Neural cell (in vitro differentiated cells): ENCODE measurements at regions not wholly inside any gene's neighbourhood (a gene's known extent, or its start where the extent isn't known, plus 50 kb on each side); places are given as distances from the start of the nearest gene placed in this dataset.

Source experiments
- H2AFZ ChIP-seq: fragments of 200-600, 300-800 bp; sonication (generic), shearing (Covaris generic); 2 replicates; pipeline ENCODE4 v1.6.0; 2014; ENCODE audit warnings: low read depth, mild to moderate bottlenecking, antibody characterized with exemption, low read length, moderate library complexity
- H3F3A ChIP-seq: fragments of 200-600 bp; shearing (Covaris generic); 2 replicates; pipeline ENCODE4 v1.6.1; 2016; ENCODE audit warnings: mild to moderate bottlenecking, moderate library complexity, mixed read lengths, antibody characterized with exemption, low read length; ENCODE audit not compliant: insufficient read depth, poor library complexity, severe bottlenecking
- H3K27ac ChIP-seq: fragments of 200-600, 300-800 bp; sonication (generic), shearing (Covaris generic); 2 replicates; pipeline ENCODE4 v1.5.1; 2014; ENCODE audit warnings: mild to moderate bottlenecking, low read length, moderate library complexity
- H3K27me3 ChIP-seq: fragments of 300-800, 200-600 bp; sonication (generic), shearing (Covaris generic); 2 replicates; pipeline ENCODE4 v1.6.0; 2014; ENCODE audit warnings: mild to moderate bottlenecking, low read depth, low read length, moderate library complexity; ENCODE audit not compliant: insufficient read depth
- H3K36me3 ChIP-seq: fragments of 300-800, 200-600 bp; sonication (generic), shearing (Covaris generic); 2 replicates; pipeline ENCODE4 v1.5.1; 2014; ENCODE audit warnings: mild to moderate bottlenecking, antibody characterized with exemption, low read length, moderate library complexity; ENCODE audit not compliant: insufficient read depth
- H3K4me2 ChIP-seq: fragments of 300-800, 200-600 bp; sonication (generic), shearing (Covaris generic); 2 replicates; pipeline ENCODE4 v1.6.0; 2014; ENCODE audit warnings: mild to moderate bottlenecking, low read length
- H3K4me3 ChIP-seq: fragments of 300-800, 200-600 bp; sonication (generic), shearing (Covaris generic); 2 replicates; pipeline ENCODE4 v1.5.1; 2014; ENCODE audit warnings: mild to moderate bottlenecking, low read length, moderate library complexity
- H3K79me2 ChIP-seq: fragments of 200-600 bp; shearing (Covaris generic); replicated peaks from 2 replicates; pipeline ENCODE4 v1.6.0; 2014; ENCODE audit warnings: mild to moderate bottlenecking, low read length, moderate library complexity; ENCODE audit not compliant: insufficient read depth
- H3K9ac ChIP-seq: fragments of 300-800, 200-600 bp; sonication (generic), shearing (Covaris generic); 2 replicates; pipeline ENCODE4 v1.6.1; 2016; ENCODE audit warnings: mild to moderate bottlenecking, low read length, mixed read lengths
- H3K9me2 ChIP-seq: fragments of 200-600 bp; shearing (Covaris generic); 2 replicates; pipeline ENCODE4 v1.6.1; 2016; ENCODE audit warnings: mild to moderate bottlenecking, low read length, mixed read lengths; ENCODE audit not compliant: insufficient read depth
- H3K9me3 ChIP-seq: fragments of 200-600, 300-800 bp; sonication (generic), shearing (Covaris generic); 2 replicates; pipeline ENCODE4 v1.6.1; 2016; ENCODE audit warnings: mild to moderate bottlenecking, mixed run types, low read length, moderate library complexity, mixed read lengths
- H4K20me1 ChIP-seq: fragments of 200-600 bp; shearing (Covaris generic); 2 replicates; pipeline ENCODE4 v1.6.1; 2016; ENCODE audit warnings: mild to moderate bottlenecking, mixed run types; ENCODE audit not compliant: insufficient read depth
- EP300 ChIP-seq: fragments of 450-650 bp; conservative IDR thresholded peaks from 2 replicates; pipeline ENCODE4 v1.6.1; 2014; ENCODE audit warnings: antibody characterized with exemption, mild to moderate bottlenecking, moderate library complexity; ENCODE audit not compliant: poor library complexity, severe bottlenecking
- EZH2 ChIP-seq: fragments of 200-600, 300-800 bp; shearing (Covaris generic), sonication (generic); IDR thresholded peaks from 2 replicates; pipeline ENCODE4 v1.6.1; 2014; ENCODE audit warnings: antibody characterized with exemption, low read length, borderline replicate concordance, mild to moderate bottlenecking; ENCODE audit not compliant: insufficient read depth, poor library complexity, severe bottlenecking
- MXI1 ChIP-seq: fragments of 450-650 bp; conservative IDR thresholded peaks from 2 replicates; pipeline ENCODE4 v1.6.1; 2014; ENCODE audit warnings: antibody characterized with exemption, mild to moderate bottlenecking; ENCODE audit not compliant: poor library complexity, severe bottlenecking
- POLR2AphosphoS5 ChIP-seq: IDR thresholded peaks from 2 replicates; pipeline ENCODE4 v1.6.1; 2012
- RAD21 ChIP-seq: fragments of 450-650 bp; conservative IDR thresholded peaks from 2 replicates; pipeline ENCODE4 v1.6.1; 2014; ENCODE audit warnings: antibody characterized with exemption, mild to moderate bottlenecking, moderate library complexity
- SMC3 ChIP-seq: fragments of 450-650 bp; conservative IDR thresholded peaks from 2 replicates; pipeline ENCODE4 v1.6.1; 2014; ENCODE audit warnings: antibody characterized with exemption, mild to moderate bottlenecking, moderate library complexity; ENCODE audit not compliant: poor library complexity
- TAF1 ChIP-seq: IDR thresholded peaks from 2 replicates; pipeline ENCODE4 v1.6.1; 2012; ENCODE audit warnings: low read depth
- TF ChIP-seq, protein P1 (sequence below): IDR thresholded peaks from 2 replicates; pipeline ENCODE4 v1.6.1; 2012; ENCODE audit warnings: borderline replicate concordance
- TF ChIP-seq, protein P2 (sequence below): fragments of 450-650 bp; IDR thresholded peaks from 2 replicates; pipeline ENCODE4 v1.5.1; 2014; ENCODE audit warnings: antibody characterized with exemption, mild to moderate bottlenecking, moderate library complexity; ENCODE audit not compliant: poor library complexity, severe bottlenecking

DNA sequence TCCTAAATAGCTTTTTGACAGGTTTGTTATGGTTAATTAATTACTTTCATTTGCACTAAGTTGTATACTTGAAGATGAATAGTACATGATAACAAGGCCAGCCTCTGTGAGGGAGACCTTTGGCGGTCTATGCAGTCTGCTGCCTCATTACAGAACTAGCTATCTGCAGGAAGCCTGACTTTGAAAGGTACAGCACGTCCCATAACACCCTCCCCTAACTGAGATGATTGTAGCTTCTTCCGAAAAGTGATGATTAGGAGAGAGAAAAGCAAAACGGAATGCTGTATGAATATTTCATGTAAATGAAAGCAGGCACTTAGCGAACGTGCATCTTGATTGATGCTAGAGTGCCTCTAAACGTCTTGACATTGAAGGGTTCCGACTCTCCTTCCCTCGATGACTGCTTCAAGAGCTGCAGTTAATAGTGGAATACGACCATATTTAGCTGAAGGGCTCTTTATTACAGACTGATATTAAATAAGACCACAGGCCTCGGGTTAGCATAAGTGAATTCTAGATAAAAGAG, 116.2 kb upstream of the TMCO5A start:
- Histone ChIP-seq H3K9me3 (no peaks in the 10 kb centered on the region), H3K4me3 (no peak overlapping the region), H3K9me2 (no peaks in the 10 kb centered on the region), H4K20me1 (no peaks in the 10 kb centered on the region), H3K4me2 (peak overlapping the region; percentile 10), H3F3A (peaks cover 8% of the 10 kb centered on the region), H3K27me3 (no peaks in the 10 kb centered on the region), H2AFZ (no peak overlapping the region), H3K36me3 (no peaks in the 10 kb centered on the region), H3K27ac (peak overlapping the region; percentile 95), H3K79me2 (peaks cover 7% of the 10 kb centered on the region), H3K9ac (peak overlapping the region; percentile 50)
- no peak for TF ChIP-seq EZH2
- TF ChIP-seq SMC3, result peak; percentile 56
- peak; percentile 90 for TF ChIP-seq POLR2AphosphoS5
- TF ChIP-seq, protein P1, sequence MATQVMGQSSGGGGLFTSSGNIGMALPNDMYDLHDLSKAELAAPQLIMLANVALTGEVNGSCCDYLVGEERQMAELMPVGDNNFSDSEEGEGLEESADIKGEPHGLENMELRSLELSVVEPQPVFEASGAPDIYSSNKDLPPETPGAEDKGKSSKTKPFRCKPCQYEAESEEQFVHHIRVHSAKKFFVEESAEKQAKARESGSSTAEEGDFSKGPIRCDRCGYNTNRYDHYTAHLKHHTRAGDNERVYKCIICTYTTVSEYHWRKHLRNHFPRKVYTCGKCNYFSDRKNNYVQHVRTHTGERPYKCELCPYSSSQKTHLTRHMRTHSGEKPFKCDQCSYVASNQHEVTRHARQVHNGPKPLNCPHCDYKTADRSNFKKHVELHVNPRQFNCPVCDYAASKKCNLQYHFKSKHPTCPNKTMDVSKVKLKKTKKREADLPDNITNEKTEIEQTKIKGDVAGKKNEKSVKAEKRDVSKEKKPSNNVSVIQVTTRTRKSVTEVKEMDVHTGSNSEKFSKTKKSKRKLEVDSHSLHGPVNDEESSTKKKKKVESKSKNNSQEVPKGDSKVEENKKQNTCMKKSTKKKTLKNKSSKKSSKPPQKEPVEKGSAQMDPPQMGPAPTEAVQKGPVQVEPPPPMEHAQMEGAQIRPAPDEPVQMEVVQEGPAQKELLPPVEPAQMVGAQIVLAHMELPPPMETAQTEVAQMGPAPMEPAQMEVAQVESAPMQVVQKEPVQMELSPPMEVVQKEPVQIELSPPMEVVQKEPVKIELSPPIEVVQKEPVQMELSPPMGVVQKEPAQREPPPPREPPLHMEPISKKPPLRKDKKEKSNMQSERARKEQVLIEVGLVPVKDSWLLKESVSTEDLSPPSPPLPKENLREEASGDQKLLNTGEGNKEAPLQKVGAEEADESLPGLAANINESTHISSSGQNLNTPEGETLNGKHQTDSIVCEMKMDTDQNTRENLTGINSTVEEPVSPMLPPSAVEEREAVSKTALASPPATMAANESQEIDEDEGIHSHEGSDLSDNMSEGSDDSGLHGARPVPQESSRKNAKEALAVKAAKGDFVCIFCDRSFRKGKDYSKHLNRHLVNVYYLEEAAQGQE, result peak; percentile 98
- TF ChIP-seq EP300, result peak; percentile 97
- peak; percentile 56 for TF ChIP-seq RAD21
- TF ChIP-seq TAF1, result no peak
- TF ChIP-seq, protein P2, sequence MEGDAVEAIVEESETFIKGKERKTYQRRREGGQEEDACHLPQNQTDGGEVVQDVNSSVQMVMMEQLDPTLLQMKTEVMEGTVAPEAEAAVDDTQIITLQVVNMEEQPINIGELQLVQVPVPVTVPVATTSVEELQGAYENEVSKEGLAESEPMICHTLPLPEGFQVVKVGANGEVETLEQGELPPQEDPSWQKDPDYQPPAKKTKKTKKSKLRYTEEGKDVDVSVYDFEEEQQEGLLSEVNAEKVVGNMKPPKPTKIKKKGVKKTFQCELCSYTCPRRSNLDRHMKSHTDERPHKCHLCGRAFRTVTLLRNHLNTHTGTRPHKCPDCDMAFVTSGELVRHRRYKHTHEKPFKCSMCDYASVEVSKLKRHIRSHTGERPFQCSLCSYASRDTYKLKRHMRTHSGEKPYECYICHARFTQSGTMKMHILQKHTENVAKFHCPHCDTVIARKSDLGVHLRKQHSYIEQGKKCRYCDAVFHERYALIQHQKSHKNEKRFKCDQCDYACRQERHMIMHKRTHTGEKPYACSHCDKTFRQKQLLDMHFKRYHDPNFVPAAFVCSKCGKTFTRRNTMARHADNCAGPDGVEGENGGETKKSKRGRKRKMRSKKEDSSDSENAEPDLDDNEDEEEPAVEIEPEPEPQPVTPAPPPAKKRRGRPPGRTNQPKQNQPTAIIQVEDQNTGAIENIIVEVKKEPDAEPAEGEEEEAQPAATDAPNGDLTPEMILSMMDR, result no peak
- peak; percentile 17 for TF ChIP-seq MXI1

DNA sequence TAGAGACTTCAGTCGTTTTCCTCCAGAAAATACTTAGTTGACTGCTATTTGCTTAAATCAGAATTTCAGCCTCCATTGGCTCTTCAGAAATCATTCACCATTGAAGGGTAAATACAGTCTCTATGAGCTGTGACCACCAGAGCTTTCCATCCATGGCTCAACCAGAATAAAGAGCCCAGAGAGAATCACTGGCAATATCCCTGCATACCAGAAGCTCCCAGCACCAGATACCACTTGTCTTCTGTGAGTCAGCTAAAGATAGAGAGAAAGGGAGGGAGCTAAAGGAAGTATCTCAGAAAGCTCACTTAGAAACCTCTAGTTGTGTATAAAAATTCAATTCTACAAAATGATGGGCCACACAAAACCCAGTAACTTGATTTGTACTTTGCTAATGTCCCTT, 115.2 kb upstream of the TMCO5A start:
- TF ChIP-seq MXI1, result no peak
- TF ChIP-seq, protein P1, result no peak
- TF ChIP-seq, protein P2, result no peak
- Histone ChIP-seq H4K20me1 (no peaks in the 10 kb centered on the region), H2AFZ (no peak overlapping the region), H3K79me2 (peaks cover 7% of the 10 kb centered on the region), H3K36me3 (no peaks in the 10 kb centered on the region), H3K4me3 (no peak overlapping the region), H3K4me2 (peak overlapping the region; percentile 2), H3K27me3 (no peaks in the 10 kb centered on the region), H3F3A (peaks cover 5% of the 10 kb centered on the region), H3K9me3 (no peaks in the 10 kb centered on the region), H3K27ac (peak overlapping the region; percentile 95), H3K9me2 (no peaks in the 10 kb centered on the region), H3K9ac (peak overlapping the region; percentile 50)
